ENCODE measurements at regions not wholly inside any gene's neighbourhood (a gene's known extent, or its start where the extent isn't known, plus 50 kb on each side); places are given as distances from the start of the nearest gene placed in this dataset.

DNA sequence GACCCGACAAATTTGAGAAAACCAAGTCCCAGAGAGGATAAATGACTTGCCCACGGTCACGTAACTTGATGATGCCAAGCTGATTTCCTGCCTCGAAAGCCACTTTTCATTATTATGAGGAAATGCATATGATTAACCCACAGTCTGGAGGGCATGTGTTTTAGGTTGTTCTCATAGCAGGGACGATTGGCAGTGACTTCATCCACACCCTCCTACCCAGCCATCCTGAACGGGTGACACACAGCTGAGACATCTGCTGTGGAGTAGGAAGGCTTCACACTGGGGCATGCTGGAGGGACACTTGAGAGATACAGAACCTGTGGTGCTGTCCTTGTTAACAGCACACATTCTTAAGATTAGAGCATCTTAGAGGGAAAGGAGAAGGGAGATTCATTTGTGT, 65.4 kb upstream of the WDFY2 start:
- no peak for DNase-seq

DNA sequence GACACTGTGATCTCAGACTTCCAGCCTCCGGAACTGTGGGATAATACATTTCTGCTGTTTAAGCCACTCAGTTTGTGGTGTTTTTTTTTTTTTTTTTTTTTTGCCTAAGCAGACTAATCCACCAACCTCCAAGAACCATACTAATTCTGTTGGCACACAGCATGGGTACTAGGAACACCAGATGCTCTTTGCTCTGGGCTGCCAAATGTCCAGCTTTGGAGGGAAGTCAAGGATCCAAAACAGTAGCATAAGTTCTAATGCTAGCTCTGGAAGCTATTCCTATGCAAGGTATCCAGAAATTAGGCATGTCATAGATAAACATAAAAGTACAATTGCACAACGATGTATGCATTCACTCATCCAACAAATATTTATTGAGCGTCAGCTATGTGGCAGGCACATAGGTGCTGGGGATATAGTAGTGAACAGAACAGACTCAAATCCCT, 64.5 kb upstream of the WDFY2 start:
- DNase-seq = no peak

DNA sequence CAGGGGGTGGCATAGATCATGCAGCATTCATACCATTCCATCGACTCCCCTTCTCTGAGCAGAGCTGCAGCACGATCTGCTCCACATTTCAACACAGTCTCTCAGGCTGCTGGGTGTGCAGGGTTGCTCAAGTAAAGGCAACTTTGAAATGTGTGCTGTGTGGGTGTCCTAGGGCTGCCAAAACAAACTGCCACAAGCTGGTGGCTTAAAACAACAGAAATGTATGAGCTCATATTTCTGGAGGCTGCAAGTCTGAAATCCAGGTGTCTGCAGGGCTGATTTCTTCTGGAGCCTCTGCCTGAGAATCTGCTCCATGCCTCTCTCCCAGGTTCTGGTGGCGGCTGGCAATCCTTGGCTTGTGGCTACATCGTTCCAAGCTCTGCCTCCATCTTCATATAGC, 63.7 kb upstream of the WDFY2 start:
- no peak for DNase-seq

DNA sequence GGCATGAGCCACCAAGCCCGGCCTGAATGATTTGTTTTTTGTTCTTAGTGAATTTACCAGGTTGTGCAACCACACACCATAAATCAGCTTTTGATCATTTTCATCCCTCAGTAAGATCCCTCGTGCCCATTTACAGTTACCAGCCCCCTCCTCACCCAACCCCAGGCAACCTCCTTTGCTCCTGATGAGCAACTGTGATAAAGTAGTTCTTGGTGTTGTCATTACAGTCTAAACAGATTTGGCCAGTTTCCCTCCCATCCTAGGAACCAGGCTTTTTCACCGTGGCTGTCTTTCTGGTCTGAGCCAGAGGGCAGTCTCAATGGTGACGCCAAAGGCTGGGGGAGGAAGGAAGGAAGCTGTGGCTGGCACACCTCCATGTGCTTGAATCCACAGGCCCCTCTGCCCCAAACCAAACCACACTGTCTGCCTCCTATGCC, 61.2 kb upstream of the WDFY2 start:
- DNase-seq = peak; percentile 49

DNA sequence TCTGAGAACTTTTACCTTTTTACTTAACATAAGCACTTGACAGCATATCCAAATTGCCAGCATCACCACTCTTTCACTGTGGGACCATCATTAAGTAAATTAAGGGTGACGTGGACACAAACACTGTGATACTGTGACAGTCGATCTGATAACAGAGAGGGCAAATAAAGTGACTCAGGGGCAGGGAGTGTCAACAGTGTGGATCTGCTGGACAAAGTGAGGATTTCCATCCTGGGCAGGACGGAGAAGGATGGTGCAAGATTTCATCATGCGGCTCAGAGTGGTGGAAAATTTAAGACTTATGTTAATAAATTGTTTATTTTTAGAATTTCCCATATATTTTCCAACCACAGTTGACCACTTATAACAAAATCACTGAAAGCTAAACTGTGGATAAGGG, 60.0 kb upstream of the WDFY2 start:
- DNase-seq = no peak

DNA sequence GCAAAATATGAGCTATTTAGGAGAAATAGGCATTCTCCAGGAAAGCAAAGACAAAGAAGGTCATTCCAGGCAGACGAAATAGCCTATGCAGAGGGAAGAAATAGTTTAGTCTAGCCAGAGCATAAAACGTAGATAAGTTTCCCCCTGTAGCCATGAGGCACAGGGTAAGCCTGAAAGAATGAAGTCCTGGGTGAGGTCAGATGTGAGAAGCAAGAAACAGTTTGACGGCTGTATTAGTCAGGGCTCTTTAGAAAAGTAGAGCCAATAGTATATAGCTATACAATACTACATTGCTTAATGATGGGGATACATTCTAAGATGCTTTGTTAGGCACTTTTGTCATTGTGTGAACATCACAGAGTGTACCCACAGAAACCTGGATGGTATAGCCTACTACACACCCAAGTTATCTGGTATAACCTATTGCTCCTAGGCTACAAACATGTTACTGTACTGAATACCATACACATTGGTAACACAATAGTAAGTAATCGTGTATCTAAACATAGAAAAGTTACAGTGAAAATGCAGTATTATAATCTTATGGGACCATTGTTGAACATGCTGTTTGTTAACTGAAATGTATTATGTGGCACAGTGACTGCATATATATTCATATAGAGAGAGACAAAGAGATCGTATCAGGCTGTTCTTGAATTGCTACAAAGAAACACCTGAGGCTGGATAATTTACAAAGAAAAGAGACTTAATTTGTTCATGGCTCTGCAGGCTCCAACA, 59.3 kb upstream of the WDFY2 start:
- DNase-seq = no peak

DNA sequence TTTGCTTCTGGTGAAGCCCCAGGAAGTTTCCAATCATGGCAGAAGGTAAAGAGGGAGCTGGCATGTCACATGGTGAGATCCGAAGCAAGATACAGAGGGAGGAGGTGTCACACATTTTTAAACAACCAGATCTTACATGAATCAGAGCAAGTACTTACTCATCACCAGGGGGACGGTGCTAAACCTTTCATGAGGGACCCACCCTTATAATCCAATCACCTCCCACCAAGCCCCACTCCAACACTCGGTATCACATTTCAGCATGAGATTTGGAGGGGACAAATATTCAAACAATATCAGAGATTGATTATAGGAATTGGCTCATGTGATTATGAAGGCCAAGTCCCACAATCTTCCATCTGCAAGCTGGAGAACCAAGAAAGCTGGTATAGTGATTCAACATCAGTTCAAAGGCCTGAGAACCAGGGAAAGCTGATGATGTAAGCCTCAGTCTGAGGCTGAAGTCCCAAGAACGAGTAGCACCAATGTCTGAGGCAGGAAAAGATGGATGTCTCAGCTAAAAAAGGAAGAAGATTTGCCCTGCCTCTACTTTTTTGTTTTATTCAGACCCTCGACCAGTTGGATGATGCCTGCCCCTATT, 58.6 kb upstream of the WDFY2 start:
- no peak for DNase-seq

DNA sequence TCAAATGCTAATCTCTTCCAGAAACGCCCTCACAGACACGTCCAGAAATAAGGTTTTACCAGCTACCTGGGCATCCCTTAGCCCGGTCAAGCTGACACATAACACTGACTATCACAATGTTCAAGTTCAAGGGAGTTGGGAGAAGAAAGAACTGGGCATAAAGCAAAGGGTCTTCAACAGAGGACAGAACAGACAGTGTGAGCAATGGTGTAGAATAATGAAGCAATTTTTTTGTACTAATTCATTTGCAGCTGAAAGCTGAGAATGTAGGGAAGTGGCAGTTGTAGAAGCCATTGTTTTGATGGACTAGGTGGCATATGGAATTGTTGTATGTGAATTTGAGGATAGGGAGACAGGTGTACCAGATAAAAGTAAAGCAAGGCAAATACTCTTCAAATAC, 58.1 kb upstream of the WDFY2 start:
- no peak for DNase-seq

DNA sequence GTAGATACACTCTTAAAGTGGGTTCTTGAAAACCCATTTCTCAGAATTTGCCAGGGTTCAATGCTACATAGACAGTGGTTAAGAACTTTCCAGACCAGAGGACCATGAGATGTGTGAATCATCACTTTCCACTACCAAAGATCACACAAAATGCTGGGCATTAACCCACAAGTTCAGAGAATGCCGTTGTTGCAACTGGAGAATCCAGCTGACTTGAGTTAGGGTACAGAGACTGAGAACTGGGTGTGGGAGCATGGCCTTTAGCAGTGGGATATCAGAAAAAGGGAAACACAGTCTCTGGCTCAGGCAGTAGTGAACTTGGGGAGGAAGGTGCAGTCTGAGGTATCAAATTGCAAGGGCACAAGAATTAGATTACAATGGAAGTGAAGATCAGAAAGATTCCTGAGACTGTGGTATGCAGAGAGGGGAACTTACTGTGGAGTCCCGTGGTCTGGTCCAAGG, 51.5 kb upstream of the WDFY2 start:
- DNase-seq = no peak

DNA sequence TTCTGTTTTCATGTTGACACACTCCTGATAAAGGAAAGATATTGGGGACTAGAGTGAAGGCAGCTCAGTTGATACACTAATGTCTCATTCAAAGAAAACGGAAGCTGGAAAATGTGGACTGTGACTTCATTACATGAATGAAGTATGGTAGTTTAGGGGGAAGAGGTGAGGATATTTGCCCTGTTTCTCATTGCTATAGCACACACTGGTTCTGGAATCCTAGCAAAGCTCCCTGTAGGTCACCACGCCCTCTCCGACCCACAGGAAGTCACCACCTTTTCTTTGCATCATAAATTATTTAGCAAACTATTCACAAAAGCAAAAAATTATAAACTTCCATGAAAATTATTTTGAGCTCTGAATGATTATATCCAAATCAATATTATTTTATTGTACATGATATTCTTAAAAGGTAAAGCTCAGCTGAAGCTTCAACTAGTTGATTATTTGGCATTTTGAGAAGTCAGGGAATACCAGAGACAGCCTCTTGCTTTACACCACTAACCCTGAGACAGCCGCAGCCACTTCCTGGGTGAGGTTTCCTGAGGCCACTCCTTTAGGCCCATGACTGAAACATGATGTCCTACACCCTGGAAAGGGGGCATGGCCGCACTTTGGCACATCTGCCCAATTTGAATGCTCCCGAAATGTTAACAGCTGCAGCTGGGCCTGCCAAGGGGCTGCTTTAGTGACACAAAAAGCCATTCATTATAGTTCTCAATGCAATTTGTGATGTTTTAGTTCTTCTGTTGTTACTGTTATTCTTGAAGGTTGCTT, 50.0 kb upstream of the WDFY2 start:
- peak; percentile 48 for DNase-seq
